GM12878 (cell line): ENCODE measurements at regions not wholly inside any gene's neighbourhood (a gene's known extent, or its start where the extent isn't known, plus 50 kb on each side); places are given as distances from the start of the nearest gene placed in this dataset.

Experiments used
- ATAC-seq: fragments of 200-7000 bp; cut with Tn5 transposase; 3 replicates; pipeline ENCODE4 v1.9.1; 2020; ENCODE audit warnings: mild to moderate bottlenecking, moderate library complexity
- BruUV-seq: library from RNA; stranded (reverse); fragments of 400-500 nt; replicated peaks from 2 replicates; lab custom pipeline; 2021; lab: Mats Ljungman, UMichigan
- CTCF ChIA-PET: fragments of 300-600 bp; sonication (Branson Sonifier 250); formaldehyde crosslinking; extraction: SDS; loops from one replicate; lab custom pipeline; 2021; ENCODE audit warnings: inconsistent platforms; lab: Yijun Ruan, JAX
- POLR2A ChIA-PET: fragments of 350-600 bp; formaldehyde crosslinking; extraction: SDS; loops from one replicate; lab custom pipeline; 2021; ENCODE audit warnings: inconsistent platforms; lab: Charles Lee
- RAD21 ChIA-PET: fragments of 300-600 bp; sonication (Branson Sonifier 250); formaldehyde crosslinking; loops from one replicate; lab custom pipeline; 2023; ENCODE audit warnings: antibody characterized with exemption; ENCODE audit not compliant: unreplicated experiment; lab: Charles Lee
- SMC1A ChIA-PET: fragments of 300-600 bp; sonication (Branson Sonifier 250); formaldehyde crosslinking; loops from one replicate; lab custom pipeline; 2023; ENCODE audit not compliant: unreplicated experiment, uncharacterized antibody; lab: Charles Lee
- DNase-seq: peaks from one replicate; pipeline ENCODE4 v3.0.0-alpha.2; 2011; ENCODE audit warnings: low read depth, low spot score
- FAIRE-seq: peaks from 3 replicates; lab custom pipeline; 2011; peaks lifted over from hg19 to GRCh38; lab: Jason Lieb, UNC
- H2AFZ ChIP-seq: 2 replicates; pipeline ENCODE4 v1.6.0; 2011; ENCODE audit warnings: low read depth, low read length, control low read depth; ENCODE audit not compliant: control insufficient read depth
- H3K27ac ChIP-seq: 2 replicates; pipeline ENCODE4 v1.5.1; 2011; ENCODE audit warnings: control low read depth; ENCODE audit not compliant: control insufficient read depth, insufficient read depth
- H3K27me3 ChIP-seq, 2 experiments: replicated peaks in 1 of 2; 2 replicates each; pipeline versions ENCODE4 v1.6.0 to v1.6.1; 2011; ENCODE audit warnings: low read length in 1 of 2; ENCODE audit not compliant: control insufficient read depth in 2 of 2, insufficient read depth in 2 of 2
- H3K36me3 ChIP-seq, 2 experiments: 2 replicates each; pipeline ENCODE4 v1.5.1; 2011; ENCODE audit warnings: low read length in 1 of 2; ENCODE audit not compliant: control insufficient read depth in 2 of 2, insufficient read depth in 2 of 2
- H3K4me1 ChIP-seq: 2 replicates; pipeline ENCODE4 v1.6.1; 2011; ENCODE audit warnings: mild to moderate bottlenecking, low read length, moderate library complexity, mixed read lengths; ENCODE audit not compliant: control insufficient read depth, insufficient read depth
- H3K4me2 ChIP-seq: 2 replicates; pipeline ENCODE4 v1.6.0; 2011; ENCODE audit warnings: control low read depth; ENCODE audit not compliant: control insufficient read depth, insufficient read depth
- H3K4me3 ChIP-seq: fragments of 200-600 bp; sonication (generic); 2 replicates; pipeline ENCODE4 v1.5.1; 2016
- H3K79me2 ChIP-seq: 2 replicates; pipeline ENCODE4 v1.6.0; 2011; ENCODE audit warnings: low read length; ENCODE audit not compliant: control insufficient read depth, insufficient read depth
- H3K9ac ChIP-seq: 2 replicates; pipeline ENCODE4 v1.8.0; 2011; ENCODE audit warnings: low read length, control low read depth, mixed read lengths; ENCODE audit not compliant: control insufficient read depth, insufficient read depth
- H3K9me3 ChIP-seq: replicated peaks from 3 replicates; pipeline ENCODE4 v1.5.1; 2011; ENCODE audit warnings: mild to moderate bottlenecking, low read length; ENCODE audit not compliant: control insufficient read depth, insufficient read depth
- H4K20me1 ChIP-seq: 2 replicates; pipeline ENCODE4 v1.6.0; 2011; ENCODE audit not compliant: control insufficient read depth, insufficient read depth
- ATF7 ChIP-seq: fragments of 450-650 bp; IDR thresholded peaks from 2 replicates; pipeline ENCODE4 v1.6.1; 2016; ENCODE audit warnings: low read depth, mild to moderate bottlenecking
- CHD1 ChIP-seq: IDR thresholded peaks from 2 replicates; pipeline ENCODE4 v1.6.1; 2012; ENCODE audit warnings: low read depth, low read length, improper control_type of control experiment
- POLR2AphosphoS2 ChIP-seq: IDR thresholded peaks from 2 replicates; pipeline ENCODE4 v1.6.1; 2011; ENCODE audit warnings: low read depth, mild to moderate bottlenecking, low read length, improper control_type of control experiment, moderate library complexity
- RB1 ChIP-seq: fragments of 450-650 bp; formaldehyde crosslinking; IDR thresholded peaks from 2 replicates; pipeline ENCODE4 v1.6.1; 2017; ENCODE audit warnings: mild to moderate bottlenecking, borderline replicate concordance
- RCOR1 ChIP-seq: conservative IDR thresholded peaks from 2 replicates; pipeline ENCODE4 v1.6.1; 2012; ENCODE audit warnings: low read depth, low read length, improper control_type of control experiment
- SMARCA5 ChIP-seq: fragments of 450-650 bp; IDR thresholded peaks from 2 replicates; pipeline ENCODE4 v1.6.1; 2017; ENCODE audit warnings: mild to moderate bottlenecking
- SREBF2 ChIP-seq: IDR thresholded peaks from 2 replicates; pipeline ENCODE4 v1.6.1; 2012; ENCODE audit warnings: mild to moderate bottlenecking, low read length
- SUPT20H ChIP-seq: IDR thresholded peaks from 2 replicates; pipeline ENCODE4 v1.6.1; 2011; ENCODE audit warnings: low read depth, mild to moderate bottlenecking, low read length, moderate library complexity, borderline replicate concordance; ENCODE audit not compliant: control insufficient read depth
- TAF1 ChIP-seq: IDR thresholded peaks from 2 replicates; pipeline ENCODE4 v1.6.1; 2011; ENCODE audit warnings: mild to moderate bottlenecking, low read depth, low read length, borderline replicate concordance
- TBL1XR1 ChIP-seq: IDR thresholded peaks from 2 replicates; pipeline ENCODE4 v1.6.1; 2012; ENCODE audit warnings: low read depth, low read length, improper control_type of control experiment
- WGBS: methylation state at CpG from one replicate; pipeline ENCODE4 v1.1.6; 2016; ENCODE audit warnings: low lambda C conversion rate; ENCODE audit not compliant: insufficient replicate concordance, insufficient coverage; ENCODE audit errors: missing lambda C conversion rate; 5-methylcytosine and 5-hydroxymethylcytosine counted together
- in situ Hi-C: fragments of 300-500 bp; cut with MboI; formaldehyde crosslinking; loops from 9 replicates; pipeline ENCODE4 v1.14.3; 2018; ENCODE audit warnings: mixed read lengths
- intact Hi-C: fragments of 100-400 bp; cut with micrococcal nuclease; formaldehyde crosslinking; loops from one replicate; pipeline ENCODE4 v1.14.2; 2022; ENCODE audit not compliant: unreplicated experiment
- TF ChIP-seq, protein P1 (sequence below): IDR thresholded peaks from 2 replicates; pipeline ENCODE4 v1.6.1; 2011; ENCODE audit warnings: mild to moderate bottlenecking, low read depth, low read length, moderate library complexity; ENCODE audit not compliant: insufficient replicate concordance
- TF ChIP-seq, protein P2 (sequence below): IDR thresholded peaks from 2 replicates; pipeline ENCODE4 v1.6.1; 2011; ENCODE audit warnings: low read depth, low read length, improper control_type of control experiment, borderline replicate concordance
- TF ChIP-seq, protein P3 (sequence below): fragments of 450-650 bp; IDR thresholded peaks from 2 replicates; pipeline ENCODE4 v1.6.1; 2014; ENCODE audit warnings: mild to moderate bottlenecking

DNA sequence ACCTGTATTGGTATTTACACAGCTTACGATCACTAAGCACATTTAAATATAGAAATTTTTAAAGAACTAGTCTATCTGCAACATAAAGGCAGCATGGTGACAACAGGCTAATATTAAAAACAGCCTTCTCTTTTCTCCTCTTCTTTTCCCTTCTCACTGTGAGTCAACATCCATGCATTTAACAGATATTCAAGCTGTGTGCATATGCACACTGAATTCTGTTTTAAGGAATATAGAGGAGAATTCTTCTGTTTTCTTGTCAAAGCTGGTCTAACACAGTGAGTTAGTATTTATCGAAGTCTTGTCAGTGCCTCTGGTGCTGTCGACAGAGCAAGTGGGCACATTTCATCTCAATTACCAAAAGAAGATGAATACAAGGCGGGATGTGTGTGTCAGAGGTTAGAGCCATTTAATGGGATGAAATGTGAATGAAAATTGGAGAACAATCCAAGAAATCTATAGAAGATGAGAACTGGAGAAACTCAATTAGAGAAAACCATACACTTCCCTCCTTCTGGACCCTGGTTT is 282.3 kb downstream of the FAT3 start:
- FAIRE-seq (no peak), DNase-seq (no peak), ATAC-seq (no peak)
- intact Hi-C loops (no loop called here), in situ Hi-C loops (no loop called here)
- ChIA-PET RAD21 (no interaction called here), POLR2A (no interaction called here), CTCF (interaction anchor here (0.5 kb wide), 1 partner anchor 93 kb away, joined by 3 read pairs; no protein-coding TSS in a partner anchor), SMC1A (no interaction called here)
- Histone ChIP-seq H3K27ac (no peak overlapping the region), H3K9ac (no peak overlapping the region), H3K27me3 (no peaks in the 10 kb centered on the region), H3K79me2 (no peaks in the 10 kb centered on the region), H3K36me3 (no peaks in the 10 kb centered on the region), H3K4me1 (no peaks in the 10 kb centered on the region), H2AFZ (no peak overlapping the region), H3K4me3 (no peak overlapping the region), H3K9me3 (no peaks in the 10 kb centered on the region), H4K20me1 (no peaks in the 10 kb centered on the region), H3K4me2 (no peak overlapping the region)
- no TSS peak for BruUV-seq
- TF ChIP-seq SREBF2 = no peak
- no peak for TF ChIP-seq CHD1
- TF ChIP-seq, protein P1, sequence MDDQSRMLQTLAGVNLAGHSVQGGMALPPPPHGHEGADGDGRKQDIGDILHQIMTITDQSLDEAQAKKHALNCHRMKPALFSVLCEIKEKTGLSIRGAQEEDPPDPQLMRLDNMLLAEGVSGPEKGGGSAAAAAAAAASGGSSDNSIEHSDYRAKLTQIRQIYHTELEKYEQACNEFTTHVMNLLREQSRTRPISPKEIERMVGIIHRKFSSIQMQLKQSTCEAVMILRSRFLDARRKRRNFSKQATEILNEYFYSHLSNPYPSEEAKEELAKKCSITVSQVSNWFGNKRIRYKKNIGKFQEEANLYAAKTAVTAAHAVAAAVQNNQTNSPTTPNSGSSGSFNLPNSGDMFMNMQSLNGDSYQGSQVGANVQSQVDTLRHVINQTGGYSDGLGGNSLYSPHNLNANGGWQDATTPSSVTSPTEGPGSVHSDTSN = no peak
- no peak for TF ChIP-seq RCOR1
- no peak for TF ChIP-seq POLR2AphosphoS2
- TF ChIP-seq RB1 = no peak
- 22% methylated on average over 4 of the region's 4 CpGs for WGBS

DNA sequence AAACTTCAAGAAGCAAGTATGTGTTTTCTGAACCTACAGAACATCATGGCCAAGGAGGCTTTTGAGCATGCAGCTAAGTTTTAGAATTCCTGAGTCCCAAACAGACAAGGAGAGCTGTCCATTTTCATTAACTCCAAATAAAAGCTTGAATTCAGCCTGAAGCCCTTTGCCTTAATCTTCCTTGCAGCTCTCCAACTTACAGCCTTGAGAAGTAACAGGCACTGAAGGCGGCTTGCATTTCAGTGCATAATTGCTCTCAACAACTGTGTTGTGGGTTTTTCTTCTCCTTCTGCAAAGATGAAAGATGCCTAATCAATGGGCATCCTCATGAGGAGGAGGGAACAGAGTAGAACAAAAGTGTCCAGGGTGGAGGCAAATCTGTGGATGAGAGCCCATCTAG is 286.0 kb downstream of the FAT3 start:
- ChIA-PET CTCF (interaction anchor here (0.6 kb wide), 1 partner anchor 1311 kb away, joined by 3 read pairs; no protein-coding TSS in a partner anchor), RAD21 (no interaction called here), SMC1A (interaction anchor here (1.0 kb wide), 1 partner anchor 375 kb away, joined by 3 read pairs; no protein-coding TSS in a partner anchor), POLR2A (no interaction called here)
- Histone ChIP-seq H3K27me3 (no peaks in the 10 kb centered on the region; a peak in 1 of 4 replicates), H3K4me1 (no peaks in the 10 kb centered on the region), H3K4me3 (no peak overlapping the region), H3K9me3 (no peaks in the 10 kb centered on the region), H3K9ac (no peak overlapping the region), H3K36me3 (no peaks in the 10 kb centered on the region), H3K27ac (no peak overlapping the region), H4K20me1 (no peaks in the 10 kb centered on the region), H3K4me2 (no peak overlapping the region), H3K79me2 (no peaks in the 10 kb centered on the region), H2AFZ (no peak overlapping the region)
- FAIRE-seq (no peak), DNase-seq (no peak), ATAC-seq (no peak)
- 94% methylated on average over 1 of the region's 1 CpG for WGBS
- BruUV-seq = no TSS peak
- intact Hi-C loops = no loop called here
- in situ Hi-C loops = no loop called here
- no peak for TF ChIP-seq TAF1
- TF ChIP-seq SMARCA5 = no peak
- TF ChIP-seq ATF7 = no peak
- TF ChIP-seq, protein P2, sequence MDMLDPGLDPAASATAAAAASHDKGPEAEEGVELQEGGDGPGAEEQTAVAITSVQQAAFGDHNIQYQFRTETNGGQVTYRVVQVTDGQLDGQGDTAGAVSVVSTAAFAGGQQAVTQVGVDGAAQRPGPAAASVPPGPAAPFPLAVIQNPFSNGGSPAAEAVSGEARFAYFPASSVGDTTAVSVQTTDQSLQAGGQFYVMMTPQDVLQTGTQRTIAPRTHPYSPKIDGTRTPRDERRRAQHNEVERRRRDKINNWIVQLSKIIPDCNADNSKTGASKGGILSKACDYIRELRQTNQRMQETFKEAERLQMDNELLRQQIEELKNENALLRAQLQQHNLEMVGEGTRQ = no peak
- no peak for TF ChIP-seq TBL1XR1
- no peak for TF ChIP-seq SUPT20H
- TF ChIP-seq, protein P3, sequence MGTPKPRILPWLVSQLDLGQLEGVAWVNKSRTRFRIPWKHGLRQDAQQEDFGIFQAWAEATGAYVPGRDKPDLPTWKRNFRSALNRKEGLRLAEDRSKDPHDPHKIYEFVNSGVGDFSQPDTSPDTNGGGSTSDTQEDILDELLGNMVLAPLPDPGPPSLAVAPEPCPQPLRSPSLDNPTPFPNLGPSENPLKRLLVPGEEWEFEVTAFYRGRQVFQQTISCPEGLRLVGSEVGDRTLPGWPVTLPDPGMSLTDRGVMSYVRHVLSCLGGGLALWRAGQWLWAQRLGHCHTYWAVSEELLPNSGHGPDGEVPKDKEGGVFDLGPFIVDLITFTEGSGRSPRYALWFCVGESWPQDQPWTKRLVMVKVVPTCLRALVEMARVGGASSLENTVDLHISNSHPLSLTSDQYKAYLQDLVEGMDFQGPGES = no peak
